ENCODE measurements at regions not wholly inside any gene's neighbourhood (a gene's known extent, or its start where the extent isn't known, plus 50 kb on each side); places are given as distances from the start of the nearest gene placed in this dataset.

DNA sequence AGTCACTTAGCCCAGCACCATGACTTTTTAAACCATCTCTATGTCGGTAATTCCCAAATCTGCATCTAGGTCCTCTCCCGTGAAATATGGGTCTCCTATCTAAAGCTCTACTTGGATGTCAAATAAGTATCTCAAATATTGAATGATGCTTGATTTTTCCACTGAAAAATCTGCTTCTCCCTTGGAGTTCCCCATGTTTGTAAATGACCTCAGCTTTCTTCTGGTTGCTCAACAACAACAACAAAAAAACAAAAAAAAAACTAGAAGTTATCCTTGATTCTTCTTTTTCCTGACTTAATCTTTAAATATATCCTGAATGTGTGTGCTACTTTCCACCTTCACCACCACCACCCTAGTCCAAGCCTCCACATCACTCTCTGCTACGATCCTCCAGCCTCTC is 307.5 kb upstream of the UBE2E2 start:
- H3K4me1 ChIP-seq (ENCODE audit: control insufficient read depth, extremely low read depth, insufficient read depth, low read length), result no peaks in the 10 kb centered on the region
- H3K27me3 ChIP-seq (ENCODE audit: control insufficient read depth in 2 of 2, insufficient read depth in 2 of 2, low read length in 2 of 2), result no peaks in the 10 kb centered on the region
- no peaks in the 10 kb centered on the region for H4K20me1 ChIP-seq (replicated peaks; ENCODE audit: control insufficient read depth, extremely low read depth, insufficient read depth, low read length)
- DNase-seq (ENCODE audit: low read depth, low spot score) (no peak), FAIRE-seq (no peak)
- no peak overlapping the region for H3K9ac ChIP-seq (replicated peaks; ENCODE audit: extremely low read depth, insufficient read depth, low read length)
- no peaks in the 10 kb centered on the region for H3K79me2 ChIP-seq (ENCODE audit: control insufficient read depth, insufficient read depth, low read length)
- TF ChIP-seq MYC (IDR thresholded peaks at IDR 0.05; ENCODE audit: low read depth, low read length), result no peak
- no peak for TF ChIP-seq FOS (IDR thresholded peaks at IDR 0.05; ENCODE audit: borderline replicate concordance, insufficient read depth, low read length)
- no peak for TF ChIP-seq POLR2A (IDR thresholded peaks at IDR 0.05; ENCODE audit: low read depth, low read length)
- TF ChIP-seq CTCF (IDR thresholded peaks at IDR 0.05; ENCODE audit: extremely low read depth in 1 of 2, insufficient read depth in 1 of 2, low read depth in 1 of 2, low read length in 2 of 2), result no peak
- no peak for TF ChIP-seq JUN (IDR thresholded peaks at IDR 0.05; ENCODE audit: borderline replicate concordance, insufficient read depth, insufficient read length, low read depth)
- no peak for TF ChIP-seq POLR2AphosphoS5 (IDR thresholded peaks at IDR 0.05; ENCODE audit: insufficient read depth, low read depth, low read length)
- TF ChIP-seq GATA2 (IDR thresholded peaks at IDR 0.05; ENCODE audit: insufficient read depth, insufficient read length, low read depth, low read length), result no peak
- no peak for TF ChIP-seq MAX (IDR thresholded peaks at IDR 0.05; ENCODE audit: insufficient read depth, insufficient read length)
- no peak for TF ChIP-seq EZH2 (IDR thresholded peaks at IDR 0.05; ENCODE audit: borderline replicate concordance, low read depth, low read length, severe bottlenecking)
- ChIA-PET CTCF (interaction anchor here (0.9 to 1.6 kb wide), 3 partner anchors 8 to 332 kb away, joined by 3 read pairs; no protein-coding TSS in a partner anchor), POLR2A (no interaction called here)
- intact Hi-C loops (cut with micrococcal nuclease) (no loop called here), dilution Hi-C loops (cut with MboI; ENCODE audit: extremely low pct_ligation_motif_present, low sequenced_read_pairs) (no loop called here)
- no peak overlapping the region for H3K4me3 ChIP-seq (replicated peaks in 1 of 3; ENCODE audit: insufficient read depth in 1 of 3, low read depth in 1 of 3, low read length in 3 of 3)
- H3K27ac ChIP-seq (ENCODE audit: insufficient read depth, low read depth, low read length), result no peak overlapping the region
- no TSS peak for BruUV-seq (replicated peaks)
- H3K4me2 ChIP-seq (ENCODE audit: insufficient read depth, low read length), result no peak overlapping the region
- H2AFZ ChIP-seq (ENCODE audit: low read depth, low read length), result no peak overlapping the region
- H3K36me3 ChIP-seq (ENCODE audit: control insufficient read depth in 2 of 2, extremely low read depth in 1 of 2, insufficient read depth in 2 of 2, low read length in 2 of 2), result no peaks in the 10 kb centered on the region
- H3K9me1 ChIP-seq (replicated peaks; ENCODE audit: control insufficient read depth, extremely low read depth, insufficient read depth, low read length), result no peaks in the 10 kb centered on the region
- H3K9me3 ChIP-seq (replicated peaks; ENCODE audit: control insufficient read depth, insufficient read depth, low read length), result no peaks in the 10 kb centered on the region

Data from endothelial cell of umbilical vein (primary cell).